ENCODE measurements at regions not wholly inside any gene's neighbourhood (a gene's known extent, or its start where the extent isn't known, plus 50 kb on each side); places are given as distances from the start of the nearest gene placed in this dataset.

GRCh38 chr2:192484903-192485302 lies 290.2 kb upstream of the TMEFF2 start (continued):
- TF ChIP-seq TSHZ1 (tag by site-specific recombination; IDR thresholded peaks at IDR 0.05; ENCODE audit: borderline replicate concordance) (no peak), ZNF843 (tag by site-specific recombination; IDR thresholded peaks at IDR 0.05) (no peak)

- Histone ChIP-seq H3K27ac (ENCODE audit: extremely low read depth, low read depth, low read length) (no peak overlapping the region), H3K4me1 (ENCODE audit: control insufficient read depth, insufficient read depth, low read length) (no peaks in the 10 kb centered on the region), H3K4me3 (ENCODE audit: low read depth, low read length) (no peak overlapping the region), H3K36me3 (ENCODE audit: control insufficient read depth in 2 of 2, insufficient read depth in 1 of 2, low read length in 2 of 2) (no peaks in the 10 kb centered on the region), H3K9me3 (ENCODE audit: control insufficient read depth, insufficient read depth, low read depth, low read length) (no peaks in the 10 kb centered on the region)
- CTCF ChIA-PET = no interaction called here
- POLR2A ChIA-PET = no interaction called here
- no peak for TF ChIP-seq ZNF341 (tag by site-specific recombination; IDR thresholded peaks at IDR 0.05; ENCODE audit: low read depth)
Measured at GRCh38 chr2:192480984-192481383, 286.3 kb upstream of the TMEFF2 start.

GRCh38 chr2:192473331-192473730 lies 278.6 kb upstream of the TMEFF2 start:
- Histone ChIP-seq H3K9me3 (ENCODE audit: control insufficient read depth, insufficient read depth, low read depth, low read length) (no peaks in the 10 kb centered on the region), H3K27ac (ENCODE audit: extremely low read depth, low read depth, low read length) (no peak overlapping the region), H3K4me1 (ENCODE audit: control insufficient read depth, insufficient read depth, low read length) (no peaks in the 10 kb centered on the region), H3K36me3 (ENCODE audit: control insufficient read depth in 2 of 2, insufficient read depth in 1 of 2, low read length in 2 of 2) (no peaks in the 10 kb centered on the region), H3K4me3 (ENCODE audit: low read depth, low read length) (no peak overlapping the region)
- ChIA-PET POLR2A (no interaction called here), CTCF (no interaction called here)
- TF ChIP-seq ZNF747 (tag by site-specific recombination; IDR thresholded peaks at IDR 0.05) (no peak), ZNF585B (tag by site-specific recombination; IDR thresholded peaks at IDR 0.05) (no peak), MYNN (tag by site-specific recombination; IDR thresholded peaks at IDR 0.05; ENCODE audit: borderline replicate concordance) (no peak), ZNF843 (tag by site-specific recombination; IDR thresholded peaks at IDR 0.05) (no peak), ZNF184 (tag by site-specific recombination; IDR thresholded peaks at IDR 0.05) (no peak), ZNF121 (tag by site-specific recombination; IDR thresholded peaks at IDR 0.05) (no peak), ZBTB10 (tag by site-specific recombination; IDR thresholded peaks at IDR 0.05) (no peak), PRDM10 (tag by site-specific recombination; IDR thresholded peaks at IDR 0.05) (no peak), ZNF548 (tag by site-specific recombination; IDR thresholded peaks at IDR 0.05) (no peak), ZNF518A (tag by site-specific recombination; conservative IDR thresholded peaks at IDR 0.05; ENCODE audit: low read depth) (no peak), ZNF449 (tag by site-specific recombination; IDR thresholded peaks at IDR 0.05) (no peak), ZNF707 (tag by site-specific recombination; IDR thresholded peaks at IDR 0.05) (no peak), ZBTB17 (tag by site-specific recombination; IDR thresholded peaks at IDR 0.05) (no peak), ZNF664 (tag by site-specific recombination; IDR thresholded peaks at IDR 0.05) (no peak), ZSCAN30 (tag by site-specific recombination; IDR thresholded peaks at IDR 0.05) (no peak)
